GM19438 (cell line): ENCODE measurements at regions not wholly inside any gene's neighbourhood (a gene's known extent, or its start where the extent isn't known, plus 50 kb on each side); places are given as distances from the start of the nearest gene placed in this dataset.
"Not testable (repeated sequence)": the region's sequence is repeated elsewhere in the genome, so short reads cannot be mapped to it uniquely, and the experiment has no call there.

Experiments used
- ATAC-seq: cut with Tn5 transposase; IDR thresholded peaks from one replicate; pipeline ENCODE4 v1.9.1; 2021; ENCODE audit warnings: low read depth; ENCODE audit not compliant: unreplicated experiment

DNA sequence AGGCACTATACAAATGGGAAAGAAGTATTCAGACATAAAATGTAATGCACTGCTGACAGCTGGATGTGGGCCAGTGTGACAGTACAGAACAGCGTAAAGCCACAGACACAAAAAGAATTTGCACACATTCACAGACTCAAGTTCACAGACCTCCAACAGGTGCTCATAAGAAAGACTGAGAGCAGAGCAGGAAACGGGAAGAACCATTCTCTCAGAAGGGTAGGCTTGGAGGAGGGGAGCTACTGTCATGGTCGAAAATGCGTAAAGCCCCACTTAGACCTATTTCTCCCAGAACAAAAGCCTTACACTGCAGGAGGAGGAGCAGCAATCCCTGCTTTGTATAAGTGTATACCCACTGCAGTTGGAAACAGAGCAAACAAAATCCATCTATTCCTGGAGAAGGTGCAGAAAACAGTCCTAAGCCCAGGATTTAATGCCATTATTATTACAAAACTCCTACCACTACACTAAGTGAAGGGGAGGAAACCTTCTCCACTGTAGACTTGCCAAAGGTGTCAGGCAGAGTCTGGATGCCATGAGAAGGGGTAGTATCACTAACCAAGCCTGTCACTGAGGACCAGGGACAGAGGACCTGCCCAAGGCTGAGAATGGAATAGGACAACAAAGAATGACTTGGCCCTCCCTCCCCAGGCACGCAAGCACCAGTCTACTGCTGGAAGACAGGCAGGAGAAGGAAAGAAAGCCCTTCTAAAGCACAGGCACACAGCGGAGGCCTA is 103.0 kb upstream of the FAM25C start:
- ATAC-seq = not testable (repeated sequence)

DNA sequence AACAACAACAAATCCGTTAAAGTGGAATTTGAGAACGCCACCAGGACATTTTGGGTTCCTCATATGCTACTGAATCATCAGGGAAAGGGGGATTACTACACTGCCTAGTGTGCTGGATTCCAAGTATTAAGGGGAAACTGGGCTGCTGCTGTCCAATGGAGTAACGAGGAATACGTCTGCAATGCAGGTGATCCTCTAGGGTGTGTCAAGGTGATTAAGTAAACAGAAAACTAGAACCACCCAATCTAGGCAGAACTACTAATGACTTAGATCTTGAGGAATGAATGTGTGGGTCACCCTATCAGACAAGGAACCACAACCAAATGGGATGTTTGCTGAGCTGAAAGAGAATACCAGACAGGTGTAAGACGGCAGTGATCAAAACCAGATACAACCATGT is 99.3 kb upstream of the FAM25C start:
- ATAC-seq = not testable (repeated sequence)

DNA sequence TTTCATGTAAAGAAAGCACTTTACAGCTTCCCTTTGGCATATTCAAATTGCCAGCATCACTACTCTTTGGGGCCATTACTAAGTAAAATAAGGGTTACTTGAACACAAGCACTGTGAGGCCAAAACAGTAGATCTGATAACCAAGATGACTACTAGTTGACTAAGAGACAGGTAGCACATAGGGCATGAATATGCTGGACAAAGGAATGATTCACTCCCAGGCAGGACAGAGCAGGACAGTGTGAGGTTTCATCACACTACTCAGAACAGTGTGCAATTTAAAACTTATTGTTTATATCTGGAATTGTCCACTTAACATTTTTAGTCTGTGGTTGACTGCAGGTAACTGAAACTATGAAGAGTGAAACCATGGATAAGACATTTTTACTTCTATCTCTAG is 91.1 kb upstream of the FAM25C start:
- not testable (repeated sequence) for ATAC-seq

DNA sequence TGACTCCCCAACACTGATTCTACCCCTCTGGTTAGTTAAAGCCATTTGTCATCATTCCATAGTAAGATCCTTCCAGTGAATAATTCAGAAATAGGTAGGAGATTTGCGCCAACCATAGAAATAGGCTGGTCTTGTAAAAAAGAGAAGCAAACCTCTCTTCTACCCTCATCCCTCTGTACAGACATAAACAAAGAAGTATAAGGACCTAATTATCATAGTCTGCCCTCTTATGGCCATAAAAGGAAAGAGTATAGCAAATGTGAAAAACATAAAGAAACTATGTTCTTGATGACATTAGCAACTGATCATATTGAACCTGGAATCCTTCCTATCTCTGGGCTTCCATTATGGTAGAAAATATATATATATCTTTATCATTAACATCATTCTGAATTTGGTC is 88.5 kb upstream of the FAM25C start:
- ATAC-seq = not testable (repeated sequence)

DNA sequence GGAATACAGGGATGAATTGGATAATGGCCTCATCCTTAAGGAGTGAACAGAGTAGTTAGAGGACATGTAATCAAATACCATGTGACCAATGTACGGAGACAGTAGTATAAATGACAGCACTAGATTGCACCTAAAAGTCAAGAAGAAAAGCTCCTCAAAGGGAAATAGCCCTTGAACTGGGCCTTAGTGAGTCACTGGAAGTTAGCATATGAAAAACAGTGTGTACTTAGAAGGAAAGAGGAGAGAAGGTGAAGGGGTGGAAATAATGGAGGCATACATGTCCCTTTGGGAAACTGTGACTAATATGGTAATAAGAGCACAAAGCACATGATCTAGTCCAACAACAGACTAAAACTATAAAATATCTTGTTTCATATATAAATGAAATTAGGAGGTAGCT is 84.9 kb upstream of the FAM25C start:
- not testable (repeated sequence) for ATAC-seq

DNA sequence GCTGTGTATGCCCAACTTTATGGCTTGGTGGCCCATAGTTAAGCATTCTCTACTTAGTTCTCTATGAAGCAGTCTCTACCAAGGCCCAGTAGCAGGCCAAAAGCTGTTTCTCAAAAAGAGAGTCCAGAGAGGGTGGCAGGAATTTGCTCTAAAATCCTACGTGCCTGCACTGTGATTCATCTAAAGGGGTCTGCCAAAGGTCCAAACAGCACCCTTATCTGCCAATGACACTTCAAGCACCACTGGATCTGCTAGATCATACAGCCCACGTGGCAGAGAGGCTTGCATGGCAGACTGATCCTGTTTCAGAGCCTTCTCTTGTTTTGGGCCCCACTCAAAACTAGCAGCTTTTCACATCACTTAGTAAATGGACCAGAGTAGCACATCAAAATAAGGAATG is 71.6 kb upstream of the FAM25C start:
- not testable (repeated sequence) for ATAC-seq

DNA sequence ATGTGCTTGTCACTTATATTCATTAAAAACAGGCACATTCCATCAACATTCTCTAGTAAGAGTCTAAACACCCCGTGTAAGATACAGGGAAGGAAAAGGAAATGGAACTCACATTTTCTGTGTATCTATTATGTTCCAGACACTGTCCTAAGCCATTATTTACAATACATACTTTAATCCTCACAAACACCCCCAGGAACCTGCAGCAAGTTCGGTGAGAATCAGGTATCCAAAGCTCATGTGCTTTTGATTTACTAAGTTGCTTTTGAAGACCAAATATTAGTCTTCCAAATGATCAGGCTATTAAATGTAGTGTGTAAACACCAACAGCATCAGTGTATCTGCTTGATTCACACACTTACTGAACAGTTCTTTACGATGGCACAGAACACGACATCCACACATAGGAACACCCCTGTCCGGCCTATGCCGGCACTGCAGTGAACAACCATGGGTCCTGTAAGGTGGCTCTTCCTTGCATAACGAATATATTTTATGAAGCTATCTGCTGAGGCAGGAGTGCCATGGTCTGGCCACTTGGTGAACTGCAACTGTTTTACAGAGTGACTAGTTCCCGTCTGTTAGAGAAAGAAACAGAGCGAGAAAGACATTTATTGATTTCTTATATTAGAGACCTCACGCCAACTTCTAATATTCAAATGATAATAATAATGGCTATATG is 64.5 kb upstream of the FAM25C start:
- ATAC-seq = peak; percentile 90

DNA sequence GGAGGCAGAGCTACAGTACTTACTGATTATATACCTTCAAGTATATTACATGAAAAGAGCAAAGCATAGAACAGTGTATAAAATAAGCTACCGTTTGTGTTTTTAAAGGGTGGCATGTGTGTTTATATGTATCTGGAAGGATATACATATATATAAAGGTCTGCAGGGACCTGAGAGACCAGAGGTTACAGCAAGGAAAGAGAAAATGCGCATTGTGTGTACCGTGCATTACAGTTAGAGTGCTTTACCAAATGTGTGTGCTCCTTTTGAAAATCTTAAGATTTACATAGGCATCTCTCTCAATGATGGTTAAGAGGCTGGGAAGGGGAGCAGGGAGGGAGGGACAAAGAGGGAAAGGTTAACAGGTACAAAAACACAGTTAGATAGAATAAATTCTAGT is 55.8 kb upstream of the FAM25C start:
- ATAC-seq = not testable (repeated sequence)
